ENCODE measurements at regions not wholly inside any gene's neighbourhood (a gene's known extent, or its start where the extent isn't known, plus 50 kb on each side); places are given as distances from the start of the nearest gene placed in this dataset.

- no peak for TF ChIP-seq CTCF (IDR thresholded peaks at IDR 0.05)
- no peak for TF ChIP-seq EZH2phosphoT487 (IDR thresholded peaks at IDR 0.05)
- no peak for TF ChIP-seq EZH2 (IDR thresholded peaks at IDR 0.05)
Measured at GRCh38 chr11:134587345-134587744, 175.3 kb upstream of the B3GAT1 start.
